IMR-90 (cell line): ENCODE measurements at regions not wholly inside any gene's neighbourhood (a gene's known extent, or its start where the extent isn't known, plus 50 kb on each side); places are given as distances from the start of the nearest gene placed in this dataset.

Experiments used
- CEBPB ChIP-seq: IDR thresholded peaks from 2 replicates; pipeline ENCODE4 v1.6.1; 2012; ENCODE audit warnings: low read depth, low read length, improper control_type of control experiment
- CHD1 ChIP-seq: IDR thresholded peaks from 2 replicates; pipeline ENCODE4 v1.6.1; 2012; ENCODE audit warnings: low read depth, low read length, improper control_type of control experiment
- CTCF ChIP-seq: conservative IDR thresholded peaks from 2 replicates; pipeline ENCODE4 v1.5.1; 2012; ENCODE audit warnings: mild to moderate bottlenecking, low read depth, low read length, improper control_type of control experiment
- ELK1 ChIP-seq: fragments of 150-350 bp; IDR thresholded peaks from 2 replicates; pipeline ENCODE4 v1.6.1; 2016; ENCODE audit warnings: low read depth, mild to moderate bottlenecking, low read length, moderate library complexity, borderline replicate concordance
- FOS ChIP-seq: fragments of 150-350 bp; IDR thresholded peaks from 2 replicates; pipeline ENCODE4 v1.6.1; 2016; ENCODE audit warnings: low read depth, low read length
- MAFK ChIP-seq: IDR thresholded peaks from 2 replicates; pipeline ENCODE4 v1.6.1; 2012; ENCODE audit warnings: low read depth, low read length, improper control_type of control experiment
- NFE2L2 ChIP-seq: fragments of 150-350 bp; IDR thresholded peaks from 2 replicates; pipeline ENCODE4 v1.6.1; 2016; ENCODE audit warnings: low read depth, mild to moderate bottlenecking, low read length
- POLR2A ChIP-seq: IDR thresholded peaks from 2 replicates; pipeline ENCODE4 v1.6.1; 2012; ENCODE audit warnings: mild to moderate bottlenecking, low read depth, low read length
- RAD21 ChIP-seq: IDR thresholded peaks from 2 replicates; pipeline ENCODE4 v1.6.1; 2012; ENCODE audit warnings: low read length, improper control_type of control experiment
- RCOR1 ChIP-seq: IDR thresholded peaks from 2 replicates; pipeline ENCODE4 v1.6.1; 2012; ENCODE audit warnings: mild to moderate bottlenecking, low read length, improper control_type of control experiment; ENCODE audit not compliant: insufficient replicate concordance
- RFX5 ChIP-seq: IDR thresholded peaks from 2 replicates; pipeline ENCODE4 v1.8.0; 2012; ENCODE audit warnings: low read depth, mild to moderate bottlenecking, low read length, moderate library complexity
- SMC3 ChIP-seq: fragments of 150-350 bp; IDR thresholded peaks from 2 replicates; pipeline ENCODE4 v1.6.1; 2016; ENCODE audit warnings: low read depth, mild to moderate bottlenecking, antibody characterized with exemption, low read length, moderate library complexity
- USF2 ChIP-seq: fragments of 150-350 bp; IDR thresholded peaks from 2 replicates; pipeline ENCODE4 v1.6.1; 2017; ENCODE audit warnings: mild to moderate bottlenecking, antibody characterized with exemption, low read length, low read depth

- TF ChIP-seq CTCF (no peak), POLR2A (no peak), USF2 (no peak), SMC3 (no peak), ELK1 (no peak), RCOR1 (no peak), RAD21 (no peak), FOS (no peak), RFX5 (no peak), CEBPB (no peak), MAFK (no peak), NFE2L2 (no peak), CHD1 (no peak)
These were observed 110.8 kb upstream of the SHOX start for GRCh38 chrX:519741-520140.
